GM21390 (cell line): ENCODE measurements at regions not wholly inside any gene's neighbourhood (a gene's known extent, or its start where the extent isn't known, plus 50 kb on each side); places are given as distances from the start of the nearest gene placed in this dataset.
A peak's percentile ranks its signal among the peaks of the same experiment; 100 is the strongest.

Experiments used
- ATAC-seq: cut with Tn5 transposase; IDR thresholded peaks from one replicate; pipeline ENCODE4 v1.9.1; 2021; ENCODE audit not compliant: unreplicated experiment

DNA sequence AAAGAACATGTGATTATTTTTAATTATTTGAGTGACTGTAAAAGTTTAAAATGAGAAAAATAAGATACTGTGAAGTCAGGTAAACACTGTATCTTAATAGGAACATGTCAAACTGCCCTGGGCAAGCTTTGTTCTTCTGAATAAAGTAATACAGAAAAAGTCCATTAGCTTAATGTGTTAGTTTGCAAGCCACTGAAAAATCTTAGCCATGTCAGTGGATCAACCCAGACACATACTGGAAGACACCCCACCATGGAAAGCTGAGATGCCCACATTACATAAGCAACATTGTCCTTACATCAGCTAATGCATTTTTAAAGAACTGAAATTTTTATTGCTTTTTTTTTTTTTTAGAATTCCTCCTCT is 155.2 kb downstream of the BBOX1 start:
- ATAC-seq = no peak

DNA sequence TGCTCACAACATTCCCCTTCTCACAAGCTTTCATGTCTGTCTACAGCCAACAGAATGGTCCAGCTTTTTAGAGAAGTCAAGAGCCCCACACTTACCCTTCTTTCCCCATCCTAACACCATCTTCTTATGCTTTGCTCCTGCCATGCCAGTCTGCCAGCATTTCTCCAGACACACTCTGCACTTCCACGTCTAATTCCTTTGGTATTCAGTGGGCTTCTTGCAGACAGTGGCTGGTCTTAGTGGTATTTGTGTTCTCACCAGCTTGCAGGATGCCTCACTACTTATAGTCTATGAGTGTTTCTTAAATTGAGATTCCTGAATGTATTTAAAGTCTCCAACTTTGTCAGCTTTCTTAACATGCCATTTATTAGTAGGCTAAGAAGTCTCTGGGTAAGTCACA is 154.4 kb downstream of the BBOX1 start:
- ATAC-seq = no peak

DNA sequence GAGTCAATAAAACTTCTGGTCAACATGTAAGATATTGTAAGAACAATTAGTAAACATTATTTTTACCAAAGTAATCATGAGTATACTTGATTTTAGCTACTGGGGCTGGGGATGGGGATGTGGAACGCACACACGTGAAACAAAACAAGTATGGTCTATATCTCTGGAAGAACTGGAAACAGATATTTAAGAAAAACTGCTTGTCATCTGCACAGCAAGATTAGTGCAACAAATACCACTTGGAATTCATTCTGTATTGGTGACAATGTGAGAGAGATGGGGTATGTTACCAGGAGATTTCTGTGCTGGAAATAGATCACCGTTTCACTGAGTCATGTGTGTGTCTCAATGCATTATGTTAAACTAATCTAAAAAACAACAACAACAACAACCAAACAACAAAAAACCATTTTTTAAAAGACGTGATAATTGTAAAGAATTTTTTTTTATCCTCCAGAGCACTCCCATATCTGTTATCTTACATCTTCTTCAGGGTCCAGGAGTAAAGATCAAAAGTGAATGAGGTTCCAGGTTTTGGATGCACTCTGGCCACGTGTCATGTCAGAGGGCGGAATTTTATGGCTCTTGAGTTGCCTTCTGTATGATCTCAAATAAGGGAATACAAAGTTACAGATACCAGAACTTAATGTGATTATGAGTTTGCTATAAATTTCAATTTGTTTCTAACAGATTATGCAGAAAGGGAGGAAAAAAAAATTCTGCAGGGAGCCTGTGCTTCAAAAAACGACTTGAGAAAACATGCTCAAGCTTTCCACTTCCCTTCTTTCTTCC is 153.0 kb downstream of the BBOX1 start:
- no peak for ATAC-seq

DNA sequence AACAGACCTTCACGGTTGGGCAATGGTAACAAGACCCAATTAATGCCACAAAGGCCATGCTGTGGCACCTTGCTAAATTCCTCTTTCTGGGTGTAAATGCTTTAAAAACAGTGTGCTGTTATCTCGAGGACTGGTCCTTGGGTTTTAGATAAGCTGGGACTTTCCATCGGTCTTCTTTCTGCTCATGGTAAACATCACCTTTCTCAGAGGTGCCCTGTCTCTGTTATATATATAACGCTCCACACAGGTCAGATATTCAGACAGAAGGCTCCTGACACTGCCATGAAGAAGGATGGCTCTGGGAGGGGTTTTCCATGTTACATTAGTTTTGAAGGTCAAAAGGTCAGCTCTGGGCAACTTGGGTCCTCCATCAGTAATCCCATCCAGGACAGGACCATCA is 151.6 kb downstream of the BBOX1 start:
- no peak for ATAC-seq

DNA sequence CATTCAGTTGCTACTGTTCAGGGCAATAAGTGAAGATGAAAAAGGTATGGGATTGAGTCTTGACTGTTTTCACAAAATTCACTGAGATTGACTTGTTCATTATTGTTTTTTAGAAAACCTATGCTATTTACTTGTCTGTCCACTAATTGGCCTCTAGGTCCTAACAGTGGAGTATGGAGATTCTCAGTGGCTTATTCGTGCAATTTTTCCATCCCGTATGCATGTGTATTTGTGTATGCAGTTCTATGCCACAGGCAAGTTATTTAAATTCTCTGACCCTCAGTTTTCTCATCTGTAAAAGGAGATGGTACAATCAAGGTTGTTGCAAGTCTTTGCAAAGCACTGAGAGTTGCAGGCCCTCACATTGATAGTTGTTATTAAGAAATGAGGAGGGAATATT is 151.0 kb downstream of the BBOX1 start:
- no peak for ATAC-seq

DNA sequence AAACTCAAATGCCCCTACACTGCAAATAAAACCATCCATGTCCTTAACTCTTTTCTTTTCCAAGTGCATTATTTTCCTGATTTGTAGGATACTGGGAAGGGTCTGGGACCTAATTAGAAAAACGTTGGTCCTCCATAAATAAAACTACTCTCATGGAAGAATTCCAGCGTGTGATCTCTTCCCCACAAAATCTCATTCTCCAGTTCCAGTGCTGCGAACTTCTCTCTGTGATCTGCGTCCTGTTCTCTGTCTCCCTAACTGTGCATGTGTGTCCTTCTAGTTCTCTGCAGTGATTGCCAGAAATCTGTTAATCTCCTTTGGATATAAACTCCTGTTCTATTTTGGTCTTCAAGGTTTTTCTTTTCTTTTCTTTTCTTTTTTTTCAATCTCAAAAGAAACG is 148.1 kb downstream of the BBOX1 start:
- ATAC-seq = no peak

DNA sequence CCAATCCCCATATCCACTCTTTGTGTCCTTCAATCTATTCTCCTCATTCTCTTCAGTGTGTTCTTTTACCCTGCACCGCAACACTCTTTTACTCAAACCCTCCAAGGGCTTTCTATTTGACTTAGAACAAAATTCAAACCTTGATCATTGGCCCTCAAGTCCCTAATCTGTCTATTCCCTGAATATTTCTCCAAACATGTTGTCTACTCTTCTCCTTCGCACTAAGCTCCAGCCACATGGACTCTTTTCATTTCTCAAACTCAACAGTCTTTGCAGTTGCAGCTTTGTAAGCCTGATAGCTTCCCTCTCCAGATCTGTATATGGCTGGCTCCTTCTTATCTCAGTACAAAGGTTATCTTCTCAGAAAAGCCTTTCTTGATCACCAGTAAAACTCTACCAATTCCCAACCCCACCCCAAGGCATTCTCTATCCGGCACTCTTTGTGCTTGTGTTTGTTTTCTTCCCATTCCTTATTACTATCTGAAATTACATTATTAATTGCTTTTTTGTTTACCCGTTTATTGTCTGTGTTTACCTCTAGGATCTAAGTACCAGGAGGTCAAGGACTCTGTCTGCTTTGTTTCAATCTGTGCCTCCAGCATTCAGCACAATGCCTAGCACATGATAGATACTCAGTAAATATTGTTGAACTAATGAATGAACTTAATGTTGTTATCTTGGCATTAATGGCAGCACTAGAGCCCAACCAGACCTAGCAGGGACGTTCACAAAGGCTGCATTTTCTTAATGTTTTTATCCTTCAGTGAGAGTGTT is 147.4 kb downstream of the BBOX1 start:
- no peak for ATAC-seq

DNA sequence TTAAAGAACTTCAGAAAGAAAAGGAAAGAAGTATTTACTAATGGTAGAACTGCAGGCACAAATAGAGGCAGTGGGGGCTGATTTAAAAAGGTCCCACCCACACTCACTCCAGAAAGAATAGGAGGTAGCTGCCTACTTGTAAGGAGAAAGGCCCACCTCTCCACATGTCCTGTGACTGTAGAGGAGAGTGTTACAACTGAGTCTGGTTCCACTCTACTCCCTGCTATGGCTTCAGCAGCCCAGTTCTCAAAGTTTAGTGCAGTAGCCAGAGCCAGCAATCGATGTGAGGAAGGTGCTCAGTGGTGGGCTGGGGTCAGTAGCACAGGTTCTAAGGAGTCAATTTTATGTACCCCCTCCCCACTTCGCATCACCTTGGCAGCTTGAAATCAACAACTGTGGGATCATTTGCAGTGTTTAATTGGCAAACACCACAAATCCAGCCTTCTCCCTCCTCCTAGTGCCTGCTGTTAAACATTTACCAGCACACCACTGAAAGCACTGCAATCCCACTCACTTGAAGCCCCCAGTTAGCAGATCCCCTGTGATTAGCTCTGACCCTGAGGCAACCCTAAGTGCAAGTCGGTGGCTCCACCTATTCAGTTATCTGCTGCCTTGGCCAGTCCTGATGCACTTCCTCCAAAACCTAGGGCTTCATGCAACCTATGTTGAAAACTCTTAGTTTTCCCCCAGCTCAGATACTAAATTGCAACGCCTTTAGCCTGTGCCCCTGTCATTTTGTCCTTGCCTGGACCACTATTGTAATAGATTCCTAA is 146.6 kb downstream of the BBOX1 start:
- ATAC-seq = no peak

DNA sequence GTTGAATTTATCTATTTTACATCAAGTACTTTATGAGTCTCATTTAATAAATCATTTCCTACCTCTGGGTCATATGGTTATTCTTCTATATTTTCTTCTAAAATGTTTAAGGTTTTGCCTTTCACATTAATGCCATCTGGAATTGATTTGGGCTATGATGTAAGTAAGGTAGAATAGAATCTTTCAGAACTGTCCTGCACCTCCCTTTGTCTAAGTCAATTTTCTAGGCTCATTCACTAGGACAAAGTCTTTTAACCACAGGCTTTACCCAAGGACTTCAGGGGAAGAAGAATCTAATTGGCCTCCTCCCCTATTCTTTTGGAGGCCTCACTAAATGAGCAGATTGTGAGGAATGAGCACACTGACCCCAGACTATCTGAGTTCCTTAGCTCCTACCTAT is 146.0 kb downstream of the BBOX1 start:
- ATAC-seq = no peak

DNA sequence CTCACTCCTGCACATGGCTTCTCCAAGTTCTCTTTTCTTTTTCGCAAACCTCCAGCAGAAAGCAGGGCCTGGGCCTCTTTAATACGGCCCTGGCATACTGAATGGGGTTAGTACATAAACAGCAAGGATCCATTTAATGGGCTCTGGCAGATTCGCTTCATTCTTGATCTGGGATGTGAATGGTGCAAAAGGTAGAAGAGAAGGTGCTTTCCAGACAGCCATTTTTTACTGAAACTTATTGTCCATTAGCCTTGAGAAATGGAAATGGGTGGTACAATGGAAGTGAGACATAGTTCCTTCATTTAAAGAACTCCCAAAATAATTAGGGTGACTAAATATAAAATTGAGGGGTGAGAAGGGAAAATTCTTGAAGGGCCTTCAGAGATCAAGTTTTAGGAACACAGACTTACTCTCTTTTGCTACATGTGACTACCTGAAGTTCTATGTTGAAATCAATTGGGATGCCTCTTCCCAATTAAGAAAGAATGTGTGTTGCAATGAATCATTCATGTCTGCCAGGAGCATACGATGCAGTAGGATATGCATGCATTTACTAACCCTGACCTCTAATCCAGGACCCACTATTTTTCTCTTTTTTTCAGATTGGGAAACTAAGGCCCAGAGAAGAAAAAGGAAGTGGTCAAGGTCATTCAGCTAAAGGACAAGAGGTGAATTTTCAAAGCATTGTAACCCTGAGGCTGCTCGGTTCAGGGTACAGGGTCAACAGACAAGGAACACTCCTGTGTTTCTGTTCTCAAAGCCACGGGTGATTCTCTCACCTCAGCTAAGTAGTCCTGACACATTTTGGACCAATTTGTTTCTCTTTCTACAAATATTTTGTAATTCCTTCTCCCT is 144.1 kb downstream of the BBOX1 start:
- ATAC-seq = no peak

DNA sequence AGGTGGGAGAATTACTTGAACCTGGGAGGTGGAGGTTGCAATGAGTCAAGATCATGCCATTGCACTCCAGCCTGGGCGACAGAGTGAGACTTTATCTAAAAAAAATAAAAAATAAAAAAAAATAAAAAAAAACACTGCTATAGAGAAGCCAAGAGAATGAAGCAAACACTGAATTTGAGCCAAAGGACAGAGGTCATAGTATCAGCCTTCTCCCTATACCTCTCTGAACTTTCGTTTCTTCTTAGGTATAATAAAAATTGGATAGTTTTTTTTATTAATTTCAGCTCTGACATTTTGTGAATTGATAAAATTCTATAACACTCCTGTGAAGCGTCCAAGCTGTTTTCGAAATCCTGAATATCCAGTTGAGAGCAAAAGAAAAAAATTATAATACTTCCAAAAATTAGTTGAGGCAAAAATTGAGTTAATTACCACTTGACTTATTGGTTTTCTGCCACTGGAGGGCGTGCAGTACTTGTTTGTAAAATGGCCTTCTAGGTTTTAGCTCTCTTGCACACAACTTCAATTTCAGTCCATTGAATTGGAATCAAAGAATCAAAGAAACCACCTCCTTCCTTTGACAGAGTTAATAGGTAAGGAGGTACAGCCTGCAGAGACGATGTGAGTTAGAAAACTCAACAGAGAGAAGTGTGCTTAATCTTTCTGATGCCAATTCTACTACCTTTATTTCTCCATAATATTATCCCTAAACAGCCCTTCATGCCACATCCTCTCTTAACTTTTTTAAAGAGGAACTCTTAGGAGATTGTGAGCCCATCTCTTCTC is 143.2 kb downstream of the BBOX1 start:
- ATAC-seq = peak; percentile 60

DNA sequence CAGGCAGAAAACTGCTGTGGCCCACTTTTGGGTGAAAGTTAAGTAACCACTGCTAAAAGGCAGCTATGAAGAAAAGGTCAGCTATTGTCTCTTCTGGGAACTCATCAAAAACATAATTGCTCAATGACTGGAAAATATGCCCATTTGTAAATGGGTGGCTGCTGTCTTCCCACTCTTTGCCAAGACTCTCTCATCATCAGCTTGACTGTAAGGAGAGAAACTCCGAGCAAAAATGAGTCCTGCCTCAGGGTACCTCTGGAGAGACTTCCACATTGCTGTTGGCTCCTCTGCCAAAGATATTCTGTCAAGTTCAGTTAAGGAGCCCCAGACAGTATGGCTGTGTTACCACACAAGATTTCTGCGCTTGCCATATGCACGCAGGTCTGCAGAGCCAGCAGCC is 138.7 kb downstream of the BBOX1 start:
- ATAC-seq = no peak

DNA sequence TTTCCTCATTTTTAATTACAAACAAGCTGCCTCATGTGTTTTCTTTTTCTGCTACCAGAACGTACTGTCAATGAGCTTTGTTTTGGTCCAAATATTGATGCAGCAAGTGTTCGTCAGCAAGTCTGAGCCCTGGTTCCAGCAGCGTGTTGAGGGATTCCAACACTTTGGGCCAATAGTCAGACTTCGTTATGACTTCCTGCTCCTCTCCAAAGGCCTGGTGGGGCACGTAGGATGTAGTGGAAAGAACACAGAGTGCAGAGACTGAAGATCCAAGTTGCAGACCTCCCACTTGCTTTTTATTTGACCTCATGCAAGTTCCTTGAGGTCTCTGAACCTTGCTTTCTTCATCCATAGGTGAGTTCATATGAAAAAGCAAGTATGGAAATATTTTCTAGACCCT is 138.2 kb downstream of the BBOX1 start:
- no peak for ATAC-seq
